Loucy (cell line): ENCODE measurements at regions not wholly inside any gene's neighbourhood (a gene's known extent, or its start where the extent isn't known, plus 50 kb on each side); places are given as distances from the start of the nearest gene placed in this dataset.

Source experiments
- CTCF ChIP-seq: fragments of 200-600 bp; sonication (generic); conservative IDR thresholded peaks from 2 replicates; pipeline ENCODE4 v1.5.1; 2014; ENCODE audit warnings: mild to moderate bottlenecking, antibody characterized with exemption, low read length
- EZH2phosphoT487 ChIP-seq: fragments of 200-600 bp; IDR thresholded peaks from 2 replicates; pipeline ENCODE4 v1.6.1; 2018; ENCODE audit warnings: antibody characterized with exemption, mild to moderate bottlenecking, moderate library complexity, borderline replicate concordance

DNA sequence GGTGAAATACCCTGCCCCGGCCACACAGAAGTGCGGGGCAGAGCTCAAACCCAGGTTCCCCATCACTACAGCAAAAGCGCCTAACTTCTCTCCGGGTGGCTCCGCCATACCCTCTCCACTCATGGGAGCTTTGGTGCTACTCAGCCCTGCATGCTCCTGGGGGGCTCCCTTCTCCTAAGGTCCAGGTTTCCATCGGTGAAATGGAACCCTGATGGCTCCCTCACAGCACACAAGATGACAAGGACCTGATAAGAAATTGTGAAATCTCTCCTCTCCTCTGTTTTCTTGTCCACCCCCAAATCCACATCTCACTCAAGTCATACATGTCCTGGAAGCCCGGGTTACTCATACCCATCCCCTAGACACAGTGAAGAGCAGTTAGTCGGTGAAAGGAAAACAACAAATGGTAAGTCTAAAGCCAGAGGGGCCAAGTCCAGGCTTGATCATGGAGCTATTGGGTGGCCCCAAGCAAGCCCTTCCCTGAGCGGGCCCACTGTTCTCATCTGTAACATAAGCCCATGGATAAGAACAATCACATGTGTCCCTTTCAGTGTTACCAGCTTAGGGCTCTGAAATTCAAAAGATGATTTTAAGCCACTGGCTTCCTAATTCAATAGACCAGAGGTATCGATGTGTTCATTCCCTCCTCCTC is 317.5 kb downstream of the BCL11B start:
- TF ChIP-seq CTCF (no peak), EZH2phosphoT487 (no peak)
